ENCODE measurements at regions not wholly inside any gene's neighbourhood (a gene's known extent, or its start where the extent isn't known, plus 50 kb on each side); places are given as distances from the start of the nearest gene placed in this dataset.

DNA sequence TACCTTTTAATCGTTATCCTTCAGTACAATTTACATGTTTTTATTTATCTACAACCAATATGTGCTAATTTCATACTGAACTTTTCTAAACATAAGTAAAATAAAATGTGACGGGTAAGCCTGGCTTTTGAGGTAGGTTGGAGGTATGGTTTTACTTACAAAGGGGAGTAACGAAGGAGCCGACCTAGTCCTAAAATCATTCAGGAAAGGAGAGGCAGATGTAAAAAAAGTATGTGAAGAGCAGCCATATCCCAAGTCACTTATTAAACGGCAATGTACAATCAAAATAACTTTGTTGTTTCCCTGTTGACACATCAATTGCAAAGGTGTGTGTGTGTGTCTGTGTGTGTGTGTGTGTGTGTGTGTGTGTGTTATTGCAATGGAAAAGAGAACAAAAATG, 351.3 kb downstream of the CRPPA start:
- H3K27ac ChIP-seq (ENCODE audit: low read depth in 2 of 2, low read length in 2 of 2) = no peak overlapping the region
- intact Hi-C loops (cut with DNase I) = loop anchor here (10.0 kb wide), 1 partner anchor 755 kb away; no protein-coding TSS in a partner anchor
- no peaks in the 10 kb centered on the region for H3K36me3 ChIP-seq (ENCODE audit: control insufficient read depth in 2 of 3, insufficient read depth in 3 of 3, low read length in 3 of 3)
- no peak overlapping the region for H3K9ac ChIP-seq (ENCODE audit: low read length in 3 of 3)
- no peaks in the 10 kb centered on the region for H3K9me3 ChIP-seq (ENCODE audit: control insufficient read depth in 2 of 3, insufficient read depth in 1 of 3, low read length in 3 of 3)
- DNase-seq = no peak
- H3K4me3 ChIP-seq (ENCODE audit: low read length in 3 of 3) = no peak overlapping the region
- FAIRE-seq = no peak
- H3K4me1 ChIP-seq (ENCODE audit: control insufficient read depth in 2 of 3, insufficient read depth in 2 of 3, low read depth in 1 of 3, low read length in 3 of 3) = peaks cover 0 to 2% (median 0%) of the 10 kb centered on the region in 3 donors
- TF ChIP-seq, protein P1, sequence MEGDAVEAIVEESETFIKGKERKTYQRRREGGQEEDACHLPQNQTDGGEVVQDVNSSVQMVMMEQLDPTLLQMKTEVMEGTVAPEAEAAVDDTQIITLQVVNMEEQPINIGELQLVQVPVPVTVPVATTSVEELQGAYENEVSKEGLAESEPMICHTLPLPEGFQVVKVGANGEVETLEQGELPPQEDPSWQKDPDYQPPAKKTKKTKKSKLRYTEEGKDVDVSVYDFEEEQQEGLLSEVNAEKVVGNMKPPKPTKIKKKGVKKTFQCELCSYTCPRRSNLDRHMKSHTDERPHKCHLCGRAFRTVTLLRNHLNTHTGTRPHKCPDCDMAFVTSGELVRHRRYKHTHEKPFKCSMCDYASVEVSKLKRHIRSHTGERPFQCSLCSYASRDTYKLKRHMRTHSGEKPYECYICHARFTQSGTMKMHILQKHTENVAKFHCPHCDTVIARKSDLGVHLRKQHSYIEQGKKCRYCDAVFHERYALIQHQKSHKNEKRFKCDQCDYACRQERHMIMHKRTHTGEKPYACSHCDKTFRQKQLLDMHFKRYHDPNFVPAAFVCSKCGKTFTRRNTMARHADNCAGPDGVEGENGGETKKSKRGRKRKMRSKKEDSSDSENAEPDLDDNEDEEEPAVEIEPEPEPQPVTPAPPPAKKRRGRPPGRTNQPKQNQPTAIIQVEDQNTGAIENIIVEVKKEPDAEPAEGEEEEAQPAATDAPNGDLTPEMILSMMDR (IDR thresholded peaks at IDR 0.05; ENCODE audit: borderline replicate concordance, extremely low read depth, insufficient read depth) = no peak
- H3K27me3 ChIP-seq (ENCODE audit: control insufficient read depth, insufficient read depth, low read length) = no peaks in the 10 kb centered on the region

DNA sequence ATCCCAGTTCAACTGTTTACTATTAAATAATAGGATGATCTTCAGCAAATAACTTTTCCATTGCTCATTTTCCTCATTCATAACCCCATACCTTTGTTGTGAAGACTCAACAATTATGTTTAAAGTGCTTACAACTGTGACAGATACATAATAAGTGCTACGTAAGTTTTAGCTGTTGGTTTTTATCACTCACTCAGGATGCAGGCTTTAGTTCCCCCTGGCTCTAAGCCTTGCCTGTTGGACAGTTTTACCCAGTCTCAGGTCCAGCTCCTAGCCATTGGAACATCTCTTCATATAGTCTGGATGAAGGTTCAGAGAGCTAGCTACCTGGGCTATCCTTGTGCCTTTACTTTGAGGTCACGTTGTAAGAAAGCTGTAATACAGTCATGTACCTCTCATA, 353.2 kb downstream of the CRPPA start:
- TF ChIP-seq, protein P1 (IDR thresholded peaks at IDR 0.05; ENCODE audit: borderline replicate concordance, extremely low read depth, insufficient read depth) = no peak
- no peak for DNase-seq

DNA sequence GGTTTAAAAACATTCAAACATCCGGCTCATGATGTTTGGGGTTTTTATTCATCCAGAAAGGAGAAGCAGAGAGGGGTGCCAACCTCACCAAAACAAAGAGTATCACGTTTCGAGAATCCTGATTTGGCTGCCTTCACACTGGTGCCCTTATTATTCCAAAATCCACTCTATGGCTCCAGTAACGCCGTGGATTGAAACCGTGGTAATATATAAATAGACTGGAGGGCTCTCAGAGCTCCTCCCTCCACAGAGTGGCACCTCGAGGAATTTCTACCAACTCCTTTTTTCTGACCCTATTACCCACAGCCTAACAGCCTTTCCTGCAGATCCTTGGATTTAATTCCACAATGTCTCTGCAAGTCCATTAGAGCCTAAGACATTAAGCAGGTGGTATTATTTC, 353.6 kb downstream of the CRPPA start:
- no peak overlapping the region for H3K27ac ChIP-seq (ENCODE audit: low read depth in 2 of 2, low read length in 2 of 2)

More for the DNA sequence above, 353.2 kb downstream of the CRPPA start:
- Histone ChIP-seq H3K4me3 (ENCODE audit: low read length in 3 of 3) (no peak overlapping the region), H3K36me3 (ENCODE audit: control insufficient read depth in 2 of 3, insufficient read depth in 3 of 3, low read length in 3 of 3) (no peaks in the 10 kb centered on the region), H3K4me1 (ENCODE audit: control insufficient read depth in 2 of 3, insufficient read depth in 2 of 3, low read depth in 1 of 3, low read length in 3 of 3) (peaks cover 0 to 5% (median 0%) of the 10 kb centered on the region in 3 donors), H3K9ac (ENCODE audit: low read length in 3 of 3) (no peak overlapping the region), H3K9me3 (ENCODE audit: control insufficient read depth in 2 of 3, insufficient read depth in 1 of 3, low read length in 3 of 3) (no peaks in the 10 kb centered on the region), H3K27ac (ENCODE audit: low read depth in 2 of 2, low read length in 2 of 2) (no peak overlapping the region), H3K27me3 (ENCODE audit: control insufficient read depth, insufficient read depth, low read length) (no peaks in the 10 kb centered on the region)
- intact Hi-C loops (cut with DNase I) = no loop called here
- no peak for FAIRE-seq

More for the DNA sequence above, 353.6 kb downstream of the CRPPA start:
- Histone ChIP-seq H3K27me3 (ENCODE audit: control insufficient read depth, insufficient read depth, low read length) (no peaks in the 10 kb centered on the region), H3K4me3 (ENCODE audit: low read length in 3 of 3) (no peak overlapping the region), H3K9me3 (ENCODE audit: control insufficient read depth in 2 of 3, insufficient read depth in 1 of 3, low read length in 3 of 3) (no peaks in the 10 kb centered on the region), H3K4me1 (ENCODE audit: control insufficient read depth in 2 of 3, insufficient read depth in 2 of 3, low read depth in 1 of 3, low read length in 3 of 3) (peaks cover 0 to 5% (median 0%) of the 10 kb centered on the region in 3 donors), H3K9ac (ENCODE audit: low read length in 3 of 3) (no peak overlapping the region), H3K36me3 (ENCODE audit: control insufficient read depth in 2 of 3, insufficient read depth in 3 of 3, low read length in 3 of 3) (no peaks in the 10 kb centered on the region)
- intact Hi-C loops (cut with DNase I) = no loop called here
- DNase-seq (peak in 1 of 5 donors; percentile 19), FAIRE-seq (no peak)
- TF ChIP-seq, protein P1 (IDR thresholded peaks at IDR 0.05; ENCODE audit: borderline replicate concordance, extremely low read depth, insufficient read depth) = no peak

Measured in kidney (tissue), 13 donors.